T-cell (primary cell): ENCODE measurements at regions not wholly inside any gene's neighbourhood (a gene's known extent, or its start where the extent isn't known, plus 50 kb on each side); places are given as distances from the start of the nearest gene placed in this dataset.

Experiments used
- ATAC-seq, 4 experiments: fragments of 200-7000 bp in 3 of 4; fragments of 150-1000 bp in 1 of 4; cut with Tn5 transposase; replicated peaks in 1 of 4; 1 replicate in 3 of 4; 2 replicates in 1 of 4; pipeline ENCODE4 v1.10.0; 2021; ENCODE audit warnings: moderate library complexity in 3 of 4, mild to moderate bottlenecking in 2 of 4, moderate number of reproducible peaks in 1 of 4
- CTCF ChIA-PET, 2 donors: fragments of 300-600 bp; sonication (Branson Sonifier 250); formaldehyde crosslinking; loops; one replicate each; lab custom pipeline; 2022; ENCODE audit warnings: antibody characterized with exemption in 2 of 2; lab: Charles Lee
- POLR2A ChIA-PET, 2 donors: fragments of 300-600 bp; sonication (Branson Sonifier 250); formaldehyde crosslinking; loops; one replicate each; lab custom pipeline; 2022; ENCODE audit warnings: antibody characterized with exemption in 2 of 2; lab: Charles Lee
- DNase-seq, 35 experiments: peaks; one replicate each; pipeline versions ENCODE4 v3.0.0 to v3.0.0-alpha.2; 2013 to 2023
- H3K27ac ChIP-seq: one replicate; pipeline ENCODE4 v1.5.1; 2013; ENCODE audit warnings: low read length
- H3K27me3 ChIP-seq, 2 experiments: replicated peaks in 1 of 2; 1 replicate in 1 of 2; 2 replicates in 1 of 2; pipeline versions ENCODE4 v1.6.1 to v1.7.0; 2013; ENCODE audit warnings: low read length in 1 of 2, mixed read lengths in 1 of 2; ENCODE audit not compliant: control insufficient read depth in 2 of 2, insufficient read depth in 2 of 2; ENCODE audit errors: extremely low read depth in 1 of 2
- H3K36me3 ChIP-seq, 2 donors: 1 replicate in 1 of 2; 2 replicates in 1 of 2; pipeline versions ENCODE4 v1.6.1 to v1.7.0; 2013; ENCODE audit warnings: low read length in 1 of 2; ENCODE audit not compliant: control insufficient read depth in 2 of 2, insufficient read depth in 1 of 2; ENCODE audit errors: extremely low read depth in 1 of 2
- H3K4me1 ChIP-seq, 2 experiments: 1 replicate in 1 of 2; 2 replicates in 1 of 2; pipeline versions ENCODE4 v1.6.1 to v1.7.0; 2013; ENCODE audit warnings: low read length in 2 of 2, mixed read lengths in 1 of 2; ENCODE audit not compliant: insufficient read depth in 2 of 2, control insufficient read depth in 1 of 2; ENCODE audit errors: extremely low read depth in 1 of 2
- H3K4me3 ChIP-seq, 2 donors: 1 replicate in 1 of 2; 2 replicates in 1 of 2; pipeline versions ENCODE4 v1.5.1 to v1.7.0; 2013; ENCODE audit warnings: mild to moderate bottlenecking in 2 of 2, low read length in 1 of 2, moderate library complexity in 1 of 2; ENCODE audit not compliant: control insufficient read depth in 1 of 2; ENCODE audit errors: extremely low read depth in 1 of 2
- H3K9me3 ChIP-seq: 2 replicates; pipeline ENCODE4 v1.7.0; 2013
- H3K27ac Mint-ChIP-seq, 2 donors: one replicate each; pipeline ENCODE4 v1.8.0; 2020 to 2021; ENCODE audit warnings: mild to moderate bottlenecking in 2 of 2, mixed read lengths in 2 of 2
- H3K27me3 Mint-ChIP-seq, 2 donors: one replicate each; pipeline ENCODE4 v1.8.0; 2021 to 2022; ENCODE audit warnings: mixed read lengths in 2 of 2
- H3K36me3 Mint-ChIP-seq: one replicate; pipeline ENCODE4 v1.8.0; 2021; ENCODE audit warnings: mixed read lengths
- H3K4me1 Mint-ChIP-seq, 3 donors: one replicate each; pipeline ENCODE4 v1.8.0; 2020 to 2022; ENCODE audit warnings: mixed read lengths in 3 of 3, mild to moderate bottlenecking in 1 of 3
- H3K4me3 Mint-ChIP-seq, 3 donors: one replicate each; pipeline ENCODE4 v1.8.0; 2020 to 2022; ENCODE audit warnings: mild to moderate bottlenecking in 3 of 3, mixed read lengths in 3 of 3, moderate library complexity in 3 of 3
- H3K9me3 Mint-ChIP-seq, 3 donors: one replicate each; pipeline ENCODE4 v1.8.0; 2020 to 2022; ENCODE audit warnings: mixed read lengths in 3 of 3
- WGBS: methylation state at CpG from one replicate; pipeline ENCODE4 v1.1.5; 2013; ENCODE audit warnings: missing lambda C conversion rate; ENCODE audit not compliant: insufficient coverage; 5-methylcytosine and 5-hydroxymethylcytosine counted together

DNA sequence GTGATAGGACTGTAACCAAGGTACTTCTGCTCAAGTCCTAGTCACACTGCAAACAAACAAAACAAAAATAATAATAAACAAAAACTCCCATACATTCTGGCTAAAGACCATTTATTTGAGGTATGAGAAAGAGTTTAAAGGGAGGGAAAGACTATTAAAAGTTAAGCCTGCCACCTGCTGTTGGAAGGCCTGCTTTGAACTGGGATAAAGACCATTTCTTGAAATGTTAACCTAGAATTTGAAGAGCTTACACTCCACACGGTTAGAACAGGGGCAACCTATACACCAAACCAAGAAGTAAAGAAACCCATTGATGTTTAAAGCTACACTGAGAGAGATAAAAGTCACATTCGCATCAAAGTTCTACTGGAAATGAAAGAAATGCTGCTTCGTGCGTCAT, 548.7 kb upstream of the DIPK2B start:
- H3K27ac Mint-ChIP-seq: peak overlapping the region in 1 of 2 donors; percentile 59
- Histone ChIP-seq H3K36me3 (peaks cover 0 to 6% of the 10 kb centered on the region in 2 donors), H3K4me3 (no peak overlapping the region), H3K4me1 (peaks cover 10 to 15% of the 10 kb centered on the region in 2 experiments), H3K27ac (no peak overlapping the region), H3K9me3 (no peaks in the 10 kb centered on the region), H3K27me3 (no peaks in the 10 kb centered on the region)
- DNase-seq (peak in 1 of 35 experiments; percentile 41), ATAC-seq (peak in 1 of 4 experiments; percentile 70)
- POLR2A ChIA-PET: no interaction called here
- WGBS: no CpG with 5 or more reads among the region's 4 CpGs
- H3K36me3 Mint-ChIP-seq: peaks cover 16% of the 10 kb centered on the region
- CTCF ChIA-PET: interaction anchor here in 1 of 2 donors (0.6 to 0.9 kb wide), 2 partner anchors 10 to 1462 kb away, joined by 3 to 7 read pairs; no protein-coding TSS in a partner anchor
- H3K27me3 Mint-ChIP-seq: peaks cover 0 to 3% of the 10 kb centered on the region in 2 donors
- H3K4me1 Mint-ChIP-seq: peaks cover 0 to 27% (median 9%) of the 10 kb centered on the region in 3 donors
- no peak overlapping the region for H3K4me3 Mint-ChIP-seq
- H3K9me3 Mint-ChIP-seq: no peaks in the 10 kb centered on the region

DNA sequence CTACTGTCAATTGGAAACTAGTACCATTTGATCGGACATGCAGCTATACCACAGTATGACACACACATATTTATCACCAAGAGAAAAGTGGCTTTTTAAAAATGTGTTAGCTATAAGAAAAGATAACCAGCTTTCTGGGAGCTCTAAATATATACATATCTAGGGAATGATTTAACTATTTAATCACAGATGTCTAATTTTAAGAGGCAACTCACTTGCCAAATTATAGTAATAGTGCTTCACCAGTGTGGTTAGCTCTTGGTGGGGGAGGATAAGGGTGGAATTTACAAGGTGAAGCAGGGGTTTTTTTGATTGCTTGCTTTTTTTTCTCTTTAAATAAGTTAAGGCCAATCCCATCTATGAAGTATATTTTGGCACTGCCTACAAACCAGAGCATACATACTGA, 547.7 kb upstream of the DIPK2B start:
- ATAC-seq (no peak), DNase-seq (no peak)
- H3K4me1 ChIP-seq: peaks cover 5 to 7% of the 10 kb centered on the region in 2 experiments
- H3K27me3 ChIP-seq: no peaks in the 10 kb centered on the region
- Mint-ChIP-seq H3K36me3 (peaks cover 18% of the 10 kb centered on the region), H3K27ac (no peak overlapping the region), H3K9me3 (no peaks in the 10 kb centered on the region), H3K4me3 (no peak overlapping the region), H3K27me3 (peaks cover 0 to 3% of the 10 kb centered on the region in 2 donors), H3K4me1 (peaks cover 0 to 27% (median 9%) of the 10 kb centered on the region in 3 donors)
- H3K4me3 ChIP-seq: no peak overlapping the region
- H3K36me3 ChIP-seq: peaks cover 0 to 6% of the 10 kb centered on the region in 2 donors
- WGBS: no CpG with 5 or more reads among the region's 1 CpG
- no peaks in the 10 kb centered on the region for H3K9me3 ChIP-seq
- H3K27ac ChIP-seq: no peak overlapping the region
- ChIA-PET POLR2A (interaction anchor here in 1 of 2 donors (0.5 kb wide), 1 partner anchor 12 kb away, joined by 3 read pairs; no protein-coding TSS in a partner anchor), CTCF (no interaction called here)

DNA sequence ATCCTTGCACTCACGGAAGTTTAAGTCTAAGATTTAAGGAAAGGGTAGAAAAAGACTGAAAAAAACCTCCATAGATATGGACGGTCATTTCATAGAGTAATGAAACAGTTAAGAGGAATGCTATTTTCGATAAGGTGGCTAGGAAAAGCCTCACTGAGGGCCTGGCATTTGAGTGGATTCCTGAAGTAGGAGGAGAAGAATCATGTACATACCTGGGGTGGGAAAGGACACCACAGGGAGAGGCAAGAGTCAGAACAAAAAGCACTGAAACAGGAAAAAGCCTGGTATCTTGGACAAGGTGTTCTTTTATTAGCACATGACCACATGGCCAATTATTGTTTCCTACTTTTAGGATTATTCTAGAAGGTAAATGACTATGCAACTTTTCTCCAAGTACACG, 547.2 kb upstream of the DIPK2B start:
- H3K9me3 ChIP-seq: no peaks in the 10 kb centered on the region
- CTCF ChIA-PET: no interaction called here
- H3K27ac ChIP-seq: no peak overlapping the region
- Mint-ChIP-seq H3K9me3 (no peaks in the 10 kb centered on the region), H3K27ac (no peak overlapping the region), H3K36me3 (peaks cover 18% of the 10 kb centered on the region), H3K4me1 (peaks cover 0 to 27% (median 9%) of the 10 kb centered on the region in 3 donors), H3K4me3 (no peak overlapping the region), H3K27me3 (peaks cover 0 to 3% of the 10 kb centered on the region in 2 donors)
- H3K4me1 ChIP-seq: peaks cover 2% of the 10 kb centered on the region in 2 experiments
- no peak overlapping the region for H3K4me3 ChIP-seq
- WGBS: no CpG with 5 or more reads among the region's 4 CpGs
- POLR2A ChIA-PET: no interaction called here
- DNase-seq (no peak), ATAC-seq (no peak)
- no peaks in the 10 kb centered on the region for H3K27me3 ChIP-seq
- H3K36me3 ChIP-seq: peaks cover 0 to 6% of the 10 kb centered on the region in 2 donors

DNA sequence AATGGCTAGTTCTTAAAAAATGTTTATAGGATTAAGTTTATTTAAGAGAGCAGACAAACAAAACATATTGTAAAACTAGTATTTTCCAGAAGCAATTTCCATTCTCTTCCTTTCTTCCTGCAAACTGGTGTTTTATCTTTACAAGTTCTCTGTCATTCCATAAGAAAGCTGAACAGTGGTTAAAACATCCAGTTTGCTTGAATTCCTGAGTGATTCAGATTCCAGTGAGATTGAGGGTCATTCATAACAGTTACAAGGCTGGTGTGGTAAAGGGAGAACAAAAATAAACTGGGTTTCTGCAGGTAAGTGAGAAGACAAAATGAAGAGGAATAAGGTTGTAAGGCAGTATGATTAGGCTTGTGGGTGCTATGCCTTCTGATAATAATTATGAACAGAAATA, 544.8 kb upstream of the DIPK2B start:
- no peak overlapping the region for H3K27ac Mint-ChIP-seq
- ChIA-PET POLR2A (no interaction called here), CTCF (no interaction called here)
- H3K27me3 Mint-ChIP-seq: peaks cover 0 to 7% of the 10 kb centered on the region in 2 donors
- H3K4me1 Mint-ChIP-seq: peaks cover 0 to 24% (median 9%) of the 10 kb centered on the region in 3 donors
- H3K36me3 Mint-ChIP-seq: peaks cover 18% of the 10 kb centered on the region
- peaks cover 0 to 2% of the 10 kb centered on the region in 2 experiments for H3K4me1 ChIP-seq
- DNase-seq (no peak), ATAC-seq (no peak)
- H3K27me3 ChIP-seq: no peaks in the 10 kb centered on the region
- H3K4me3 ChIP-seq: no peak overlapping the region
- no peak overlapping the region for H3K4me3 Mint-ChIP-seq
- no peaks in the 10 kb centered on the region for H3K9me3 ChIP-seq
- no peaks in the 10 kb centered on the region for H3K9me3 Mint-ChIP-seq
- H3K36me3 ChIP-seq: peaks cover 0 to 6% of the 10 kb centered on the region in 2 donors
- no peak overlapping the region for H3K27ac ChIP-seq

DNA sequence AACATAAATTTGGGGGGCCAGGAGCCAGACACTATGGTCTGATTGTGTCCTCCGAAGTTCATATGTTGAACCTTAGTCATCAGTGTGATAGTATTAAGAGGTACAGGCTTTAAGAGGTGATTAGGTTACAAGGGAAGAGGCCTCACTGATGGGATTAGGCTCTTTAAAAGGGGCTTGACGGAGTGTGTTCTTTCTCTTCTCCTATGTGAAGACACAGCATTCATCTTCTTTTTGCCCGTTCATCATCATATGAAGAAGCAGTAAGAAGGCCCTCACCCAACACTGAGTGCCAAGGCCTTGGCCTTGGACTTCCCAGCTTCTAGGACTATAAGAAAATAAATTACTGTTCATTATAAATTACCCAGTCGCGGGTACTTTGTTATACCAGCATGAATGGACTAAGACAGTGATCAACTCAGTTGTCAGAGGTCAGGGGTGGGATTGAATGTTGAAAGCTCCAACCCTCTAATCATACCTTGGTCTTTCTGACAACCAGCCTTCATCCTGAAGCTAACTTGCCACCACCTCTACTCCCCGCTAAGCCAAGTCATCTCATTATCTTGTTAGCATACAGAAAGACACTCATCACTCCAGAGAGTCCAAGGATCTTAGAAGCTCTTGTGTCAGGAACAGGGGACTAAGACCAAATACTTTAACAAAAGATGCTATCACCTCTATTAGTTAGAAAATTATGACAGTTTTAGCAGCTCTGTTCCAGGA, 543.4 kb upstream of the DIPK2B start:
- H3K9me3 Mint-ChIP-seq: no peaks in the 10 kb centered on the region
- H3K4me1 ChIP-seq: no peaks in the 10 kb centered on the region
- H3K36me3 ChIP-seq: peaks cover 0 to 6% of the 10 kb centered on the region in 2 donors
- no peaks in the 10 kb centered on the region for H3K27me3 ChIP-seq
- no peak overlapping the region for H3K27ac ChIP-seq
- no peak overlapping the region for H3K4me3 Mint-ChIP-seq
- H3K27ac Mint-ChIP-seq: no peak overlapping the region
- ChIA-PET POLR2A (no interaction called here), CTCF (no interaction called here)
- no peak overlapping the region for H3K4me3 ChIP-seq
- peaks cover 0 to 7% of the 10 kb centered on the region in 2 donors for H3K27me3 Mint-ChIP-seq
- DNase-seq (no peak), ATAC-seq (no peak)
- no peaks in the 10 kb centered on the region for H3K9me3 ChIP-seq
- peaks cover 18% of the 10 kb centered on the region for H3K36me3 Mint-ChIP-seq
- no CpG with 5 or more reads among the region's 6 CpGs for WGBS
- H3K4me1 Mint-ChIP-seq: peaks cover 0 to 12% (median 0%) of the 10 kb centered on the region in 3 donors

DNA sequence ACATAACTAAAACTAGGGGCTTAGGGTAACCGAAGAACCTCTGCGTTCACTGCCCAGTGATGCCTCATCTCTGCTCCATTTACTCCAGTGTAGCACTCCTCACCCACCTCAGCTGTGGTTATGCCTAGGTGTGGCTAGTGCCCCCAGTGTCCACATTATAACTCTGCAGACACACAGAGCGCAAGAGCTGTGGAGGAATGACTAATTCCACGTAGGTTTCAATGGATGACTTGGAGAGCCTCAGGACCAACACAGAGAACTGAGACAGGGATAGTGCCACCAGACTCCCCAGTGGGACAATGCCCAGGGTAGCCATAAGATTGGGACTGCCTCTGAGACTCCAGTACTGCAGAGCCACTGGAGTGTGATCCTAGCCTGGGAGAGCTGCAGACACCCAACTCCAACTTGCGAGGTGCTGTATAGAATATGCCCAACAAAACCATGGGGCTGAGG, 542.4 kb upstream of the DIPK2B start:
- peaks cover 0 to 6% of the 10 kb centered on the region in 2 donors for H3K36me3 ChIP-seq
- no peak for ATAC-seq
- no peaks in the 10 kb centered on the region for H3K27me3 ChIP-seq
- POLR2A ChIA-PET: no interaction called here
- Mint-ChIP-seq H3K27me3 (peaks cover 0 to 7% of the 10 kb centered on the region in 2 donors), H3K4me3 (no peak overlapping the region), H3K9me3 (no peaks in the 10 kb centered on the region), H3K36me3 (peaks cover 18% of the 10 kb centered on the region), H3K4me1 (peaks cover 0 to 7% (median 0%) of the 10 kb centered on the region in 3 donors), H3K27ac (no peak overlapping the region)
- DNase-seq: peak in 1 of 35 experiments; percentile 0
- no CpG with 5 or more reads among the region's 5 CpGs for WGBS
- H3K9me3 ChIP-seq: no peaks in the 10 kb centered on the region
- CTCF ChIA-PET: interaction anchor here in 1 of 2 donors (0.6 kb wide), 1 partner anchor 1408 kb away, joined by 3 read pairs; no protein-coding TSS in a partner anchor
- H3K4me1 ChIP-seq: no peaks in the 10 kb centered on the region
- no peak overlapping the region for H3K4me3 ChIP-seq
- H3K27ac ChIP-seq: no peak overlapping the region
